ENCODE measurements at regions not wholly inside any gene's neighbourhood (a gene's known extent, or its start where the extent isn't known, plus 50 kb on each side); places are given as distances from the start of the nearest gene placed in this dataset.
"Not testable (repeated sequence)": the region's sequence is repeated elsewhere in the genome, so short reads cannot be mapped to it uniquely, and the experiment has no call there.

GRCh38 chr6:103002282-103002681, 1608.8 kb downstream of the GRIK2 start:
- no peak for DNase-seq (ENCODE audit: extremely low read depth, low read depth, low spot score)

GRCh38 chr6:103001724-103002123, 1608.2 kb downstream of the GRIK2 start:
- DNase-seq (ENCODE audit: extremely low read depth, low read depth, low spot score): no peak

GRCh38 chr6:103000688-103001087, 1607.2 kb downstream of the GRIK2 start:
- no peak for DNase-seq (ENCODE audit: extremely low read depth, low read depth, low spot score)

- DNase-seq (ENCODE audit: extremely low read depth, low read depth, low spot score): no peak
Observed at GRCh38 chr6:102995491-102995890, 1602.0 kb downstream of the GRIK2 start.

- no peak for DNase-seq (ENCODE audit: extremely low read depth, low read depth, low spot score)
Observed at GRCh38 chr6:102994866-102995265, 1601.4 kb downstream of the GRIK2 start.

- no peak for DNase-seq (ENCODE audit: extremely low read depth, low read depth, low spot score)
Observed at GRCh38 chr6:102986086-102986485, 1592.6 kb downstream of the GRIK2 start.

GRCh38 chr6:102984357-102984756, 1590.8 kb downstream of the GRIK2 start:
- DNase-seq (ENCODE audit: extremely low read depth, low read depth, low spot score): no peak

GRCh38 chr6:102981490-102982015, 1588.0 kb downstream of the GRIK2 start:
- DNase-seq (ENCODE audit: extremely low read depth, low read depth, low spot score): no peak

GRCh38 chr6:102980951-102981350, 1587.4 kb downstream of the GRIK2 start:
- no peak for DNase-seq (ENCODE audit: extremely low read depth, low read depth, low spot score)

GRCh38 chr6:102961902-102962301, 1568.4 kb downstream of the GRIK2 start:
- no peak for DNase-seq (ENCODE audit: extremely low read depth, low read depth, low spot score)

- no peak for DNase-seq (ENCODE audit: extremely low read depth, low read depth, low spot score)
Observed at GRCh38 chr6:102950967-102951366, 1557.5 kb downstream of the GRIK2 start.

- no peak for DNase-seq (ENCODE audit: extremely low read depth, low read depth, low spot score)
Observed at GRCh38 chr6:102944475-102944874, 1551.0 kb downstream of the GRIK2 start.

GRCh38 chr6:102942206-102942605, 1548.7 kb downstream of the GRIK2 start:
- DNase-seq (ENCODE audit: extremely low read depth, low read depth, low spot score): no peak

GRCh38 chr6:102936959-102937358, 1543.5 kb downstream of the GRIK2 start:
- DNase-seq (ENCODE audit: extremely low read depth, low read depth, low spot score): no peak

- DNase-seq (ENCODE audit: extremely low read depth, low read depth, low spot score): no peak
Observed at GRCh38 chr6:102928109-102928508, 1534.6 kb downstream of the GRIK2 start.

GRCh38 chr6:102918161-102918560, 1524.7 kb downstream of the GRIK2 start:
- DNase-seq (ENCODE audit: extremely low read depth, low read depth, low spot score): no peak

GRCh38 chr6:102911571-102911970, 1518.1 kb downstream of the GRIK2 start:
- no peak for DNase-seq (ENCODE audit: extremely low read depth, low read depth, low spot score)

GRCh38 chr6:102910701-102911139, 1517.2 kb downstream of the GRIK2 start:
- DNase-seq (ENCODE audit: extremely low read depth, low read depth, low spot score): not testable (repeated sequence)

- DNase-seq (ENCODE audit: extremely low read depth, low read depth, low spot score): no peak
Observed at GRCh38 chr6:102907181-102907580, 1513.7 kb downstream of the GRIK2 start.

- DNase-seq (ENCODE audit: extremely low read depth, low read depth, low spot score): no peak
Observed at GRCh38 chr6:102902471-102902870, 1509.0 kb downstream of the GRIK2 start.

- no peak for DNase-seq (ENCODE audit: extremely low read depth, low read depth, low spot score)
Observed at GRCh38 chr6:102895683-102896082, 1502.2 kb downstream of the GRIK2 start.

- DNase-seq (ENCODE audit: extremely low read depth, low read depth, low spot score): no peak
Observed at GRCh38 chr6:102885165-102885564, 1491.7 kb downstream of the GRIK2 start.

GRCh38 chr6:102853249-102853955, 1459.9 kb downstream of the GRIK2 start:
- no peak for DNase-seq (ENCODE audit: extremely low read depth, low read depth, low spot score)
